H1 (cell line): ENCODE measurements at regions not wholly inside any gene's neighbourhood (a gene's known extent, or its start where the extent isn't known, plus 50 kb on each side); places are given as distances from the start of the nearest gene placed in this dataset.

Source experiments
- CTCF ChIA-PET: fragments of 300-600 bp; sonication (Branson Sonifier 250); formaldehyde crosslinking; loops from one replicate; lab custom pipeline; 2021; ENCODE audit not compliant: partially characterized antibody; lab: Charles Lee
- POLR2A ChIA-PET: fragments of 300-600 bp; sonication (Branson Sonifier 250); formaldehyde crosslinking; loops from one replicate; lab custom pipeline; 2021; ENCODE audit warnings: inconsistent platforms; ENCODE audit not compliant: partially characterized antibody; lab: Charles Lee
- DNase-seq, 2 experiments: peaks; one replicate each; pipeline versions ENCODE4 v3.0.0 to v3.0.0-alpha.2; 2010 to 2022; ENCODE audit warnings: low spot score in 2 of 2, low read depth in 1 of 2, mixed read lengths in 1 of 2
- FAIRE-seq: peaks from 2 replicates; lab custom pipeline; 2011; peaks lifted over from hg19 to GRCh38; lab: Jason Lieb, UNC
- H2AFZ ChIP-seq: 2 replicates; pipeline ENCODE4 v1.8.1; 2012; ENCODE audit warnings: low read length, inconsistent platforms
- H2AK5ac ChIP-seq: 2 replicates; pipeline ENCODE4 v1.6.1; 2013; ENCODE audit warnings: low read depth, low read length
- H2BK120ac ChIP-seq: replicated peaks from 2 replicates; pipeline ENCODE3; 2013; ENCODE audit warnings: low read depth, low read length, inconsistent platforms
- H2BK12ac ChIP-seq: 2 replicates; pipeline ENCODE4 v1.6.1; 2013; ENCODE audit warnings: low read depth, low read length
- H2BK15ac ChIP-seq: 2 replicates; pipeline ENCODE4 v1.6.1; 2013; ENCODE audit warnings: low read length
- H2BK20ac ChIP-seq: 2 replicates; pipeline ENCODE4 v1.6.1; 2013; ENCODE audit warnings: low read length
- H2BK5ac ChIP-seq: 2 replicates; pipeline ENCODE4 v1.6.1; 2013; ENCODE audit warnings: low read depth, low read length
- H3K14ac ChIP-seq: 2 replicates; pipeline ENCODE4 v1.6.1; 2013; ENCODE audit warnings: inconsistent platforms; ENCODE audit not compliant: insufficient read length
- H3K18ac ChIP-seq: 2 replicates; pipeline ENCODE4 v1.6.1; 2013; ENCODE audit warnings: low read length; ENCODE audit errors: extremely low read depth
- H3K23ac ChIP-seq: 2 replicates; pipeline ENCODE4 v1.6.1; 2013; ENCODE audit warnings: inconsistent platforms; ENCODE audit not compliant: insufficient read length
- H3K23me2 ChIP-seq: 2 replicates; pipeline ENCODE4 v1.6.1; 2013; ENCODE audit warnings: low read depth, low read length
- H3K27ac ChIP-seq: 2 replicates; pipeline ENCODE4 v1.6.1; 2011; ENCODE audit warnings: low read depth, low read length, inconsistent platforms
- H3K27me3 ChIP-seq, 4 experiments: replicated peaks in 1 of 4; 1 replicate in 1 of 4; 2 replicates in 3 of 4; pipeline versions ENCODE4 v1.6.1 to v1.8.1; 2011 to 2013; ENCODE audit warnings: low read length in 3 of 4, mild to moderate bottlenecking in 3 of 4, inconsistent platforms in 2 of 4, mixed read lengths in 2 of 4, moderate library complexity in 1 of 4; ENCODE audit not compliant: control insufficient read depth in 3 of 4, insufficient read depth in 3 of 4; ENCODE audit errors: extremely low read depth in 1 of 4
- H3K36me3 ChIP-seq, 4 experiments: 2 replicates each; pipeline versions ENCODE4 v1.6.1 to v1.8.1; 2011 to 2013; ENCODE audit warnings: mild to moderate bottlenecking in 4 of 4, low read length in 3 of 4, moderate library complexity in 2 of 4, control low read depth in 1 of 4, inconsistent platforms in 1 of 4; ENCODE audit not compliant: insufficient read depth in 4 of 4, control insufficient read depth in 2 of 4
- H3K4ac ChIP-seq: replicated peaks from 2 replicates; pipeline ENCODE3; 2013; ENCODE audit warnings: low read length, low read depth, mixed read lengths, inconsistent platforms; ENCODE audit not compliant: insufficient read length
- H3K4me1 ChIP-seq, 4 experiments: replicated peaks in 1 of 4; 1 replicate in 1 of 4; 2 replicates in 3 of 4; pipeline versions ENCODE4 v1.6.1 to v1.8.1; 2011 to 2013; ENCODE audit warnings: low read length in 3 of 4, inconsistent platforms in 2 of 4, mixed read lengths in 1 of 4; ENCODE audit not compliant: insufficient read depth in 4 of 4, control insufficient read depth in 3 of 4
- H3K4me2 ChIP-seq, 2 experiments: 2 replicates each; pipeline versions ENCODE4 v1.6.1 to v1.8.1; 2011 to 2013; ENCODE audit warnings: low read depth in 2 of 2, low read length in 2 of 2, control low read depth in 1 of 2, inconsistent platforms in 1 of 2, mild to moderate bottlenecking in 1 of 2; ENCODE audit not compliant: insufficient read depth in 1 of 2
- H3K4me3 ChIP-seq, 4 experiments: fragments of 200-600, 300-600 bp in 1 of 4; sonication (generic), shearing (Covaris generic), sonication (Bioruptor Twin) in 1 of 4; 2 replicates each; pipeline versions ENCODE4 v1.5.1 to v1.8.1; 2011 to 2016; ENCODE audit warnings: low read length in 4 of 4, low read depth in 3 of 4, control low read depth in 2 of 4, inconsistent platforms in 2 of 4, mild to moderate bottlenecking in 2 of 4, mixed read lengths in 1 of 4, moderate library complexity in 1 of 4; ENCODE audit not compliant: insufficient read depth in 2 of 4; ENCODE audit errors: extremely low read depth in 1 of 4
- H3K56ac ChIP-seq: replicated peaks from 2 replicates; pipeline ENCODE3; 2013; ENCODE audit warnings: low read depth, mild to moderate bottlenecking, mixed read lengths, low read length, inconsistent platforms; ENCODE audit not compliant: insufficient read length
- H3K79me1 ChIP-seq: 2 replicates; pipeline ENCODE4 v1.6.1; 2013; ENCODE audit warnings: low read depth, low read length, control low read depth
- H3K79me2 ChIP-seq, 2 experiments: 2 replicates each; pipeline versions ENCODE4 v1.6.1 to v1.8.1; 2012 to 2013; ENCODE audit warnings: low read length in 2 of 2, mild to moderate bottlenecking in 2 of 2, inconsistent platforms in 1 of 2; ENCODE audit not compliant: insufficient read depth in 2 of 2, control insufficient read depth in 1 of 2
- H3K9ac ChIP-seq, 4 experiments: replicated peaks in 1 of 4; 1 replicate in 1 of 4; 2 replicates in 3 of 4; pipeline versions ENCODE4 v1.6.1 to v1.8.1; 2011 to 2013; ENCODE audit warnings: low read depth in 3 of 4, low read length in 3 of 4, control low read depth in 2 of 4, mild to moderate bottlenecking in 2 of 4, moderate library complexity in 2 of 4, inconsistent platforms in 1 of 4; ENCODE audit errors: extremely low read depth in 1 of 4
- H3K9me3 ChIP-seq, 2 experiments: 2 replicates each; pipeline versions ENCODE4 v1.6.1 to v1.8.1; 2012 to 2013; ENCODE audit warnings: mild to moderate bottlenecking in 2 of 2, moderate library complexity in 2 of 2, control low read depth in 1 of 2, inconsistent platforms in 1 of 2, low read depth in 1 of 2, low read length in 1 of 2, mixed read lengths in 1 of 2; ENCODE audit not compliant: insufficient read depth in 2 of 2
- H4K20me1 ChIP-seq, 2 experiments: replicated peaks in 1 of 2; 2 replicates each; pipeline versions ENCODE3 to v1.8.1; 2011 to 2013; ENCODE audit warnings: inconsistent platforms in 2 of 2, low read length in 2 of 2, mild to moderate bottlenecking in 1 of 2; ENCODE audit not compliant: insufficient read depth in 2 of 2, control insufficient read depth in 1 of 2
- H4K5ac ChIP-seq: 2 replicates; pipeline ENCODE4 v1.6.1; 2013; ENCODE audit warnings: low read length, low read depth, mixed read lengths, inconsistent platforms; ENCODE audit not compliant: insufficient read length
- H4K8ac ChIP-seq: 2 replicates; pipeline ENCODE4 v1.8.0; 2013; ENCODE audit warnings: mild to moderate bottlenecking, moderate library complexity, low read length, inconsistent platforms; ENCODE audit not compliant: insufficient read depth; ENCODE audit errors: extremely low read depth
- H4K91ac ChIP-seq: replicated peaks from 2 replicates; pipeline ENCODE3; 2013; ENCODE audit warnings: low read length, mixed read lengths, inconsistent platforms; ENCODE audit not compliant: insufficient read length
- CHD7 ChIP-seq: fragments of 300-600 bp; sonication (generic); IDR thresholded peaks from 2 replicates; pipeline ENCODE4 v1.7.1; 2012; ENCODE audit warnings: low read length, moderate library complexity, mild to moderate bottlenecking, inconsistent platforms; ENCODE audit not compliant: insufficient replicate concordance
- WGBS, 2 experiments: shearing (Covaris generic) in 1 of 2; methylation state at CpG; one replicate each; pipeline versions ENCODE4 v1.1.6 to v1.1.7; 2013 to 2015; ENCODE audit warnings: low lambda C conversion rate in 2 of 2, mixed read lengths in 2 of 2, inconsistent platforms in 1 of 2, low coverage in 1 of 2, missing lambda C conversion rate in 1 of 2; ENCODE audit not compliant: insufficient replicate concordance in 2 of 2, insufficient coverage in 1 of 2, insufficient read length in 1 of 2; ENCODE audit errors: extremely low coverage in 1 of 2, missing lambda C conversion rate in 1 of 2; 5-methylcytosine and 5-hydroxymethylcytosine counted together

GRCh38 chr3:69568458-69568857 is 170.8 kb upstream of the MITF start:
- Histone ChIP-seq H4K8ac (no peak overlapping the region), H3K23me2 (no peaks in the 10 kb centered on the region), H4K91ac (no peak overlapping the region), H3K18ac (no peak overlapping the region), H3K4me1 (no peaks in the 10 kb centered on the region), H3K4me3 (no peak overlapping the region), H3K36me3 (no peaks in the 10 kb centered on the region), H3K27me3 (no peaks in the 10 kb centered on the region), H2BK15ac (no peak overlapping the region), H2BK5ac (no peak overlapping the region), H2BK12ac (no peak overlapping the region), H3K23ac (no peak overlapping the region), H3K9ac (no peak overlapping the region), H3K14ac (no peak overlapping the region), H3K79me1 (no peaks in the 10 kb centered on the region), H2AFZ (no peak overlapping the region), H3K4me2 (no peak overlapping the region), H4K20me1 (no peaks in the 10 kb centered on the region), H2BK120ac (no peak overlapping the region), H2AK5ac (no peak overlapping the region), H3K56ac (no peak overlapping the region), H3K4ac (no peak overlapping the region), H3K27ac (no peak overlapping the region), H3K79me2 (no peaks in the 10 kb centered on the region), H4K5ac (no peak overlapping the region), H3K9me3 (no peaks in the 10 kb centered on the region), H2BK20ac (no peak overlapping the region)
- ChIA-PET POLR2A (no interaction called here), CTCF (no interaction called here)
- FAIRE-seq (no peak), DNase-seq (no peak)
- 88% methylated on average over 2 of the region's 2 CpGs; no CpG with 5 or more reads in 1 of the 2 experiments for WGBS, 2 experiments
- TF ChIP-seq CHD7 = no peak
